SK-N-SH treated with all-trans-retinoic acid at 6 μM for 48 hours (cell line): ENCODE measurements at regions not wholly inside any gene's neighbourhood (a gene's known extent, or its start where the extent isn't known, plus 50 kb on each side); places are given as distances from the start of the nearest gene placed in this dataset.

Source experiments
- ARNTL ChIP-seq: fragments of 450-650 bp; formaldehyde crosslinking; IDR thresholded peaks from 2 replicates; pipeline ENCODE4 v1.5.0; 2020; ENCODE audit warnings: low read depth, mild to moderate bottlenecking, moderate library complexity, borderline replicate concordance
- CREB5 ChIP-seq: fragments of 250-450 bp; sonication (Bioruptor Pico); IDR thresholded peaks from 2 replicates; pipeline ENCODE4 v1.5.1; 2020; ENCODE audit warnings: low read depth, mild to moderate bottlenecking, moderate library complexity
- CSDC2 ChIP-seq: fragments of 250-450 bp; sonication (Bioruptor Pico); IDR thresholded peaks from 2 replicates; pipeline ENCODE4 v1.5.0; 2020; ENCODE audit warnings: mild to moderate bottlenecking, moderate library complexity
- ISL1 ChIP-seq: fragments of 250-450 bp; sonication (Bioruptor Pico); IDR thresholded peaks from 2 replicates; pipeline ENCODE4 v2.1.2; 2022; ENCODE audit warnings: mild to moderate bottlenecking, moderate library complexity
- OSR1 ChIP-seq: fragments of 250-450 bp; sonication (Bioruptor Pico); IDR thresholded peaks from 2 replicates; pipeline ENCODE4 v1.8.0; 2022; ENCODE audit warnings: moderate library complexity, mild to moderate bottlenecking, inconsistent platforms
- PATZ1 ChIP-seq: fragments of 250-450 bp; sonication (Bioruptor Pico); IDR thresholded peaks from 2 replicates; pipeline ENCODE4 v1.8.0; 2020; ENCODE audit warnings: mild to moderate bottlenecking, moderate library complexity, borderline replicate concordance
- PPARA ChIP-seq: fragments of 250-450 bp; sonication (Bioruptor Pico); IDR thresholded peaks from 2 replicates; pipeline ENCODE4 v1.5.0; 2020; ENCODE audit warnings: mild to moderate bottlenecking, borderline replicate concordance
- RARB ChIP-seq: fragments of 250-450 bp; sonication (Bioruptor Pico); IDR thresholded peaks from 2 replicates; pipeline ENCODE4 v1.8.0; 2021; ENCODE audit warnings: mild to moderate bottlenecking, moderate library complexity
- SNAI2 ChIP-seq: fragments of 250-450 bp; sonication (Bioruptor Pico); IDR thresholded peaks from 2 replicates; pipeline ENCODE4 v1.5.0; 2020; ENCODE audit warnings: mild to moderate bottlenecking, moderate library complexity
- TCF4 ChIP-seq: fragments of 250-450 bp; sonication (Bioruptor Pico); IDR thresholded peaks from 2 replicates; pipeline ENCODE4 v1.8.0; 2021; ENCODE audit warnings: mild to moderate bottlenecking, moderate library complexity, borderline replicate concordance
- TSHZ2 ChIP-seq: fragments of 250-450 bp; sonication (Bioruptor Pico); IDR thresholded peaks from 2 replicates; pipeline ENCODE4 v1.5.0; 2020; ENCODE audit warnings: mild to moderate bottlenecking, moderate library complexity
- ZC3H10 ChIP-seq: fragments of 250-450 bp; sonication (Bioruptor Pico); IDR thresholded peaks from 2 replicates; pipeline ENCODE4 v1.5.1; 2021; ENCODE audit warnings: mild to moderate bottlenecking, moderate library complexity
- ZFP3 ChIP-seq: fragments of 250-450 bp; sonication (Bioruptor Pico); IDR thresholded peaks from 2 replicates; pipeline ENCODE4 v1.5.0; 2020; ENCODE audit warnings: mild to moderate bottlenecking, moderate library complexity
- ZFP30 ChIP-seq: fragments of 450-650 bp; formaldehyde crosslinking; IDR thresholded peaks from 2 replicates; pipeline ENCODE4 v1.5.0; 2022; ENCODE audit warnings: mild to moderate bottlenecking, moderate library complexity

GRCh38 chr1:81308191-81308590, 492.5 kb upstream of the ADGRL2 start:
- TF ChIP-seq ISL1 (no peak), ARNTL (CRISPR knock-in tag) (no peak), CSDC2 (CRISPR knock-in tag) (no peak), OSR1 (CRISPR knock-in tag) (no peak), PATZ1 (CRISPR knock-in tag) (no peak), PPARA (CRISPR knock-in tag) (no peak), RARB (no peak), ZC3H10 (CRISPR knock-in tag) (no peak), TSHZ2 (CRISPR knock-in tag) (no peak), CREB5 (CRISPR knock-in tag) (no peak), TCF4 (CRISPR knock-in tag) (no peak), SNAI2 (CRISPR knock-in tag) (no peak), ZFP3 (CRISPR knock-in tag) (no peak), ZFP30 (CRISPR knock-in tag) (no peak)
